GM23338 (cell line): ENCODE measurements at regions not wholly inside any gene's neighbourhood (a gene's known extent, or its start where the extent isn't known, plus 50 kb on each side); places are given as distances from the start of the nearest gene placed in this dataset.

ENCODE experiments used
- ATAC-seq: fragments of 200-7000 bp; cut with Tn5 transposase; 3 replicates; pipeline ENCODE4 v1.9.1; 2020
- DNase-seq: peaks from one replicate; pipeline ENCODE4 v3.0.0-alpha.2; 2015; ENCODE audit warnings: low spot score
- H2AFZ ChIP-seq: fragments of 200-600 bp; sonication (generic); 2 replicates; pipeline ENCODE4 v1.8.0; 2016; ENCODE audit warnings: antibody characterized with exemption, mild to moderate bottlenecking, moderate library complexity
- H3F3A ChIP-seq: fragments of 200-600 bp; sonication (generic); replicated peaks from 2 replicates; pipeline ENCODE4 v1.8.0; 2017; ENCODE audit warnings: antibody characterized with exemption, mixed run types, low read depth
- H3K27ac ChIP-seq: fragments of 200-600 bp; sonication (generic); 2 replicates; pipeline ENCODE4 v1.6.1; 2016; ENCODE audit warnings: low read depth
- H3K27me3 ChIP-seq: fragments of 200-600 bp; sonication (generic); 2 replicates; pipeline ENCODE4 v1.8.0; 2016; ENCODE audit warnings: mild to moderate bottlenecking, mixed run types, moderate library complexity; ENCODE audit not compliant: insufficient read depth
- H3K36me3 ChIP-seq: fragments of 200-600 bp; sonication (generic); 2 replicates; pipeline ENCODE4 v1.8.0; 2016; ENCODE audit warnings: mild to moderate bottlenecking; ENCODE audit not compliant: insufficient read depth
- H3K4me1 ChIP-seq: fragments of 200-600 bp; sonication (generic); 2 replicates; pipeline ENCODE4 v1.8.0; 2016; ENCODE audit warnings: mild to moderate bottlenecking, moderate library complexity; ENCODE audit not compliant: insufficient read depth
- H3K4me2 ChIP-seq: fragments of 200-600 bp; sonication (generic); 2 replicates; pipeline ENCODE4 v1.7.1; 2017; ENCODE audit warnings: mixed run types
- H3K4me3 ChIP-seq: fragments of 200-600 bp; sonication (generic); 2 replicates; pipeline ENCODE4 v1.6.1; 2016; ENCODE audit warnings: mixed run types
- H3K79me2 ChIP-seq: fragments of 200-600 bp; sonication (generic); replicated peaks from 2 replicates; pipeline ENCODE4 v1.8.0; 2017; ENCODE audit warnings: mild to moderate bottlenecking; ENCODE audit not compliant: insufficient read depth
- H3K9me2 ChIP-seq: fragments of 200-600 bp; sonication (generic); 2 replicates; pipeline ENCODE4 v1.8.0; 2017; ENCODE audit not compliant: insufficient read depth
- H4K20me1 ChIP-seq: fragments of 200-600 bp; sonication (generic); replicated peaks from 2 replicates; pipeline ENCODE4 v1.8.0; 2017; ENCODE audit warnings: mild to moderate bottlenecking; ENCODE audit not compliant: insufficient read depth
- H3K27ac Mint-ChIP-seq: 2 replicates; pipeline ENCODE4 v1.8.0; 2020; ENCODE audit warnings: inconsistent platforms, mild to moderate bottlenecking, moderate library complexity, mixed read lengths
- H3K27me3 Mint-ChIP-seq: 3 replicates; pipeline ENCODE4 v1.8.0; 2022; ENCODE audit warnings: low read depth, mild to moderate bottlenecking, moderate library complexity, mixed read lengths, inconsistent platforms; ENCODE audit not compliant: insufficient read depth, poor library complexity
- H3K36me3 Mint-ChIP-seq: 3 replicates; pipeline ENCODE4 v1.8.0; 2021; ENCODE audit warnings: low read depth, mild to moderate bottlenecking, inconsistent platforms, moderate library complexity, mixed read lengths
- H3K4me1 Mint-ChIP-seq: 3 replicates; pipeline ENCODE4 v1.8.0; 2020; ENCODE audit warnings: mild to moderate bottlenecking, inconsistent platforms, mixed read lengths
- H3K4me3 Mint-ChIP-seq: 3 replicates; pipeline ENCODE4 v1.8.0; 2021; ENCODE audit warnings: moderate library complexity, mild to moderate bottlenecking, inconsistent platforms, mixed read lengths
- H3K9me3 Mint-ChIP-seq: 3 replicates; pipeline ENCODE4 v1.8.0; 2020; ENCODE audit warnings: moderate library complexity, mild to moderate bottlenecking, inconsistent platforms, mixed read lengths
- CREB1 ChIP-seq: fragments of 250-450 bp; sonication (Bioruptor Pico); IDR thresholded peaks from 2 replicates; pipeline ENCODE4 v1.5.0; 2020; ENCODE audit warnings: low read depth, mild to moderate bottlenecking, moderate library complexity
- CTCF ChIP-seq, 2 experiments: fragments of 200-600 bp in 1 of 2; sonication (generic) in 1 of 2; conservative IDR thresholded peaks; 2 replicates each; pipeline versions ENCODE4 v1.5.1 to v1.6.1; 2016 to 2017; ENCODE audit warnings: antibody characterized with exemption in 2 of 2, low read depth in 2 of 2, mild to moderate bottlenecking in 2 of 2, moderate library complexity in 1 of 2
- ETS1 ChIP-seq: IDR thresholded peaks from 2 replicates; pipeline ENCODE4 v1.6.1; 2016; ENCODE audit warnings: antibody characterized with exemption
- EZH2phosphoT487 ChIP-seq: fragments of 200-600 bp; sonication (generic); IDR thresholded peaks from one replicate; pipeline ENCODE4 v1.8.1; 2018; ENCODE audit warnings: antibody characterized with exemption; ENCODE audit not compliant: unreplicated experiment
- NANOG ChIP-seq: IDR thresholded peaks from 2 replicates; pipeline ENCODE4 v1.6.1; 2016; ENCODE audit warnings: antibody characterized with exemption, borderline replicate concordance
- POLR2AphosphoS5 ChIP-seq: IDR thresholded peaks from 2 replicates; pipeline ENCODE4 v1.6.1; 2016; ENCODE audit warnings: antibody characterized with exemption, low read depth
- STAT1 ChIP-seq: IDR thresholded peaks from one replicate; pipeline ENCODE4 v1.6.1; 2016; ENCODE audit warnings: antibody characterized with exemption; ENCODE audit not compliant: unreplicated experiment
- ZNF114 ChIP-seq: fragments of 250-450 bp; sonication (Bioruptor Pico); IDR thresholded peaks from 2 replicates; pipeline ENCODE4 v1.5.0; 2020; ENCODE audit warnings: mild to moderate bottlenecking, moderate library complexity
- ZNF331 ChIP-seq: fragments of 250-450 bp; sonication (Bioruptor Pico); IDR thresholded peaks from 2 replicates; pipeline ENCODE4 v1.5.0; 2020; ENCODE audit warnings: low read depth, mild to moderate bottlenecking, moderate library complexity
- ZNF462 ChIP-seq: fragments of 250-450 bp; sonication (Bioruptor Pico); IDR thresholded peaks from 2 replicates; pipeline ENCODE4 v1.5.0; 2020; ENCODE audit warnings: mild to moderate bottlenecking, moderate library complexity

GRCh38 chr17:68662037-68662432 is 60.9 kb upstream of the FAM20A start (continued):
- TF ChIP-seq ZNF462 (CRISPR knock-in tag): no peak
- TF ChIP-seq CTCF (conservative IDR thresholded peaks at IDR 0.05; ENCODE audit: low read depth in 2 of 2): no peak
- TF ChIP-seq STAT1: no peak
- TF ChIP-seq ZNF114 (CRISPR knock-in tag): no peak
- TF ChIP-seq POLR2AphosphoS5: no peak

GRCh38 chr17:68661265-68662036 is 60.3 kb upstream of the FAM20A start:
- Histone ChIP-seq H2AFZ (no peak overlapping the region), H3K9me2 (no peaks in the 10 kb centered on the region), H3K4me2 (peak overlapping the region; percentile 72), H3K36me3 (no peaks in the 10 kb centered on the region), H4K20me1 (no peaks in the 10 kb centered on the region), H3K79me2 (no peaks in the 10 kb centered on the region), H3K4me3 (peak overlapping the region; percentile 31), H3K27ac (no peak overlapping the region), H3K27me3 (no peaks in the 10 kb centered on the region), H3K4me1 (peaks cover 35% of the 10 kb centered on the region), H3F3A (no peaks in the 10 kb centered on the region)
- DNase-seq: peak; percentile 21
- peaks cover 24% of the 10 kb centered on the region for H3K4me1 Mint-ChIP-seq
- peaks cover 4% of the 10 kb centered on the region; the same call in 2 of the 3 replicates for H3K36me3 Mint-ChIP-seq
- no peaks in the 10 kb centered on the region; the same call in 2 of the 3 replicates for H3K9me3 Mint-ChIP-seq
- H3K4me3 Mint-ChIP-seq: no peak overlapping the region
- peak; percentile 51 for ATAC-seq
- peak overlapping the region; percentile 82 for H3K27ac Mint-ChIP-seq
- peaks cover 4% of the 10 kb centered on the region for H3K27me3 Mint-ChIP-seq
- TF ChIP-seq ZNF331 (CRISPR knock-in tag) (no peak), EZH2phosphoT487 (no peak), CTCF (conservative IDR thresholded peaks at IDR 0.05; ENCODE audit: low read depth in 2 of 2) (no peak), POLR2AphosphoS5 (no peak), ZNF114 (CRISPR knock-in tag) (no peak), CREB1 (CRISPR knock-in tag) (no peak), NANOG (no peak), ETS1 (no peak)
